HepG2 (cell line): ENCODE measurements at regions not wholly inside any gene's neighbourhood (a gene's known extent, or its start where the extent isn't known, plus 50 kb on each side); places are given as distances from the start of the nearest gene placed in this dataset.

ENCODE experiments used
- ARID2 ChIP-seq: sonication (generic); formaldehyde crosslinking; IDR thresholded peaks from 2 replicates; pipeline ENCODE4 v1.8.1; 2022; ENCODE audit warnings: mild to moderate bottlenecking, missing genetic modification reagents, borderline replicate concordance
- CREB3 ChIP-seq: sonication (generic); formaldehyde crosslinking; IDR thresholded peaks from 2 replicates; pipeline ENCODE4 v1.5.0; 2020; ENCODE audit warnings: missing genetic modification reagents
- DNMT1 ChIP-seq: sonication (generic); formaldehyde crosslinking; IDR thresholded peaks from 2 replicates; pipeline ENCODE4 v1.5.1; 2020; ENCODE audit warnings: mild to moderate bottlenecking, missing genetic modification reagents
- GATA4 ChIP-seq: sonication (generic); IDR thresholded peaks from 2 replicates; pipeline ENCODE4 v1.6.1; 2016; ENCODE audit warnings: antibody characterized with exemption, low read depth, borderline replicate concordance
- HMG20A ChIP-seq: IDR thresholded peaks from 2 replicates; pipeline ENCODE4 v1.6.1; 2016; ENCODE audit warnings: borderline replicate concordance
- KAT7 ChIP-seq: IDR thresholded peaks from 2 replicates; pipeline ENCODE4 v1.6.1; 2018; ENCODE audit warnings: borderline replicate concordance, missing compliant biosample characterization
- KDM1A ChIP-seq: IDR thresholded peaks from 2 replicates; pipeline ENCODE4 v1.6.1; 2016; ENCODE audit warnings: missing compliant biosample characterization
- MBNL3 ChIP-seq: fragments of 250-450 bp; sonication (Bioruptor Pico); conservative IDR thresholded peaks from 2 replicates; pipeline ENCODE4 v1.8.0; 2022; ENCODE audit warnings: mild to moderate bottlenecking, inconsistent platforms
- RAD21 ChIP-seq: fragments of 450-650 bp; formaldehyde crosslinking; IDR thresholded peaks from 2 replicates; pipeline ENCODE4 v1.5.0; 2020; ENCODE audit warnings: mild to moderate bottlenecking
- RBM39 ChIP-seq: fragments of 200-400 bp; formaldehyde crosslinking; IDR thresholded peaks from one replicate; pipeline ENCODE4 v1.6.1; 2018; ENCODE audit warnings: antibody characterized with exemption, mild to moderate bottlenecking, low read depth, low read length; ENCODE audit not compliant: poor library complexity, severe bottlenecking
- REST ChIP-seq, 2 experiments: IDR thresholded peaks; 2 replicates each; pipeline ENCODE4 v1.6.1; 2011 to 2012; ENCODE audit warnings: low read length in 2 of 2, borderline replicate concordance in 1 of 2, low read depth in 1 of 2, mild to moderate bottlenecking in 1 of 2, moderate library complexity in 1 of 2
- SIX1 ChIP-seq: sonication (generic); formaldehyde crosslinking; IDR thresholded peaks from 2 replicates; pipeline ENCODE4 v1.4.0; 2020; ENCODE audit warnings: missing genetic modification reagents, borderline replicate concordance
- SKI ChIP-seq: fragments of 450-650 bp; IDR thresholded peaks from one replicate; pipeline ENCODE4 v1.6.1; 2018; ENCODE audit warnings: mild to moderate bottlenecking; ENCODE audit not compliant: partially characterized antibody
- SNAI1 ChIP-seq: sonication (generic); formaldehyde crosslinking; IDR thresholded peaks from 2 replicates; pipeline ENCODE4 v1.5.0; 2020; ENCODE audit warnings: mild to moderate bottlenecking, missing genetic modification reagents, borderline replicate concordance
- STAT5B ChIP-seq: sonication (generic); formaldehyde crosslinking; IDR thresholded peaks from 2 replicates; pipeline ENCODE4 v1.4.0; 2020; ENCODE audit warnings: missing genetic modification reagents
- TBX2 ChIP-seq: sonication (generic); formaldehyde crosslinking; IDR thresholded peaks from 2 replicates; pipeline ENCODE4 v1.5.0; 2020; ENCODE audit warnings: missing genetic modification reagents, mild to moderate bottlenecking, borderline replicate concordance
- TFDP2 ChIP-seq: sonication (generic); formaldehyde crosslinking; IDR thresholded peaks from 2 replicates; pipeline ENCODE4 v1.4.0; 2020; ENCODE audit warnings: missing genetic modification reagents
- ZBTB8A ChIP-seq: sonication (generic); formaldehyde crosslinking; IDR thresholded peaks from 2 replicates; pipeline ENCODE4 v1.4.0; 2020; ENCODE audit warnings: mild to moderate bottlenecking, low read depth, missing genetic modification reagents, borderline replicate concordance
- ZFP82 ChIP-seq: sonication (generic); formaldehyde crosslinking; IDR thresholded peaks from 2 replicates; pipeline ENCODE4 v1.5.1; 2020; ENCODE audit warnings: mild to moderate bottlenecking, missing genetic modification reagents, borderline replicate concordance
- ZNF329 ChIP-seq: sonication (generic); formaldehyde crosslinking; IDR thresholded peaks from 2 replicates; pipeline ENCODE4 v1.9.0; 2021; ENCODE audit warnings: low read depth, mild to moderate bottlenecking, missing genetic modification reagents
- ZNF547 ChIP-seq: sonication (generic); formaldehyde crosslinking; IDR thresholded peaks from 2 replicates; pipeline ENCODE4 v1.5.1; 2020; ENCODE audit warnings: mild to moderate bottlenecking, missing genetic modification reagents
- ZNF558 ChIP-seq: sonication (generic); formaldehyde crosslinking; IDR thresholded peaks from 2 replicates; pipeline ENCODE4 v1.9.0; 2022; ENCODE audit warnings: mild to moderate bottlenecking, missing genetic modification reagents, borderline replicate concordance
- ZNF619 ChIP-seq: sonication (generic); formaldehyde crosslinking; IDR thresholded peaks from 2 replicates; pipeline ENCODE4 v1.4.0; 2020; ENCODE audit warnings: mild to moderate bottlenecking, missing genetic modification reagents
- ZNF674 ChIP-seq: sonication (generic); formaldehyde crosslinking; IDR thresholded peaks from 2 replicates; pipeline ENCODE4 v1.5.0; 2020; ENCODE audit warnings: low read depth, mild to moderate bottlenecking, missing genetic modification reagents
- ZNF780A ChIP-seq: sonication (generic); formaldehyde crosslinking; IDR thresholded peaks from 2 replicates; pipeline ENCODE4 v1.8.0; 2022; ENCODE audit warnings: mild to moderate bottlenecking, missing genetic modification reagents, moderate library complexity

GRCh38 chr2:42978175-42978886 lies 185.9 kb upstream of the HAAO start (continued):
- TF ChIP-seq TFDP2 (CRISPR knock-in tag) (peak; percentile 81), STAT5B (no peak), SIX1 (CRISPR knock-in tag) (peak; percentile 72; the same call in 1 of the 2 replicates), SKI (peak; percentile 78), HMG20A (peak; percentile 85), ZNF674 (CRISPR knock-in tag) (0 out of 2 replicates have a peak, but pooled peaks have one; percentile 48), ZNF619 (no peak; the same call in 1 of the 2 replicates), SNAI1 (CRISPR knock-in tag) (no peak), DNMT1 (no peak), TBX2 (peak; percentile 98), KDM1A (peak; percentile 73; the same call in 1 of the 2 replicates), ZBTB8A (CRISPR knock-in tag) (peak; percentile 83; the same call in 1 of the 2 replicates), MBNL3 (no peak), RBM39 (peak; percentile 53), ZNF558 (CRISPR knock-in tag) (no peak), KAT7 (CRISPR knock-in tag) (0 out of 2 replicates have a peak, but pooled peaks have one; percentile 37), ARID2 (CRISPR knock-in tag) (no peak), ZNF780A (no peak; the same call in 1 of the 2 replicates), ZNF547 (CRISPR knock-in tag) (peak; percentile 72; the same call in 1 of the 2 replicates), GATA4 (peak; percentile 92), CREB3 (CRISPR knock-in tag) (0 out of 2 replicates have a peak, but pooled peaks have one; percentile 65), ZNF329 (CRISPR knock-in tag) (peak; percentile 59; the same call in 1 of the 2 replicates), REST (IDR thresholded peaks at IDR 0.05; ENCODE audit: borderline replicate concordance in 1 of 2, low read depth in 1 of 2, low read length in 2 of 2) (peak in 1 of 2 experiments; percentile 66; a peak in 2 of 4 replicates), RAD21 (CRISPR knock-in tag) (peak; percentile 57), ZFP82 (CRISPR knock-in tag) (no peak)
